ENCODE measurements at regions not wholly inside any gene's neighbourhood (a gene's known extent, or its start where the extent isn't known, plus 50 kb on each side); places are given as distances from the start of the nearest gene placed in this dataset.

- no peak for DNase-seq
Measured at GRCh38 chr5:2135833-2136232, 253.1 kb upstream of the IRX4 start.

- no peak for DNase-seq
Measured at GRCh38 chr5:2135354-2135753, 252.6 kb upstream of the IRX4 start.

GRCh38 chr5:2134543-2135292 lies 252.0 kb upstream of the IRX4 start:
- no peak for DNase-seq

- no peak for DNase-seq
Measured at GRCh38 chr5:2133936-2134335, 251.2 kb upstream of the IRX4 start.

GRCh38 chr5:2133080-2133479 lies 250.4 kb upstream of the IRX4 start:
- no peak for DNase-seq

- no peak for DNase-seq
Measured at GRCh38 chr5:2132497-2132847, 249.7 kb upstream of the IRX4 start.

GRCh38 chr5:2131826-2132496 lies 249.2 kb upstream of the IRX4 start:
- DNase-seq = no peak

- no peak for DNase-seq
Measured at GRCh38 chr5:2131196-2131595, 248.5 kb upstream of the IRX4 start.

GRCh38 chr5:2130361-2130760 lies 247.6 kb upstream of the IRX4 start:
- no peak for DNase-seq

- DNase-seq = no peak
Measured at GRCh38 chr5:2129568-2130272, 247.0 kb upstream of the IRX4 start.

- no peak for DNase-seq
Measured at GRCh38 chr5:2128686-2129355, 246.1 kb upstream of the IRX4 start.

GRCh38 chr5:2126512-2126911 lies 243.8 kb upstream of the IRX4 start:
- no peak for DNase-seq

GRCh38 chr5:2125901-2126265 lies 243.2 kb upstream of the IRX4 start:
- DNase-seq = no peak

- no peak for DNase-seq
Measured at GRCh38 chr5:2125171-2125900, 242.6 kb upstream of the IRX4 start.

GRCh38 chr5:2124434-2125170 lies 241.9 kb upstream of the IRX4 start:
- DNase-seq = no peak

GRCh38 chr5:2123874-2124273 lies 241.1 kb upstream of the IRX4 start:
- DNase-seq = no peak

- no peak for DNase-seq
Measured at GRCh38 chr5:2120361-2120760, 237.6 kb upstream of the IRX4 start.

GRCh38 chr5:2119573-2119972 lies 236.8 kb upstream of the IRX4 start:
- no peak for DNase-seq

- DNase-seq = no peak
Measured at GRCh38 chr5:2113348-2114131, 230.8 kb upstream of the IRX4 start.

GRCh38 chr5:2112173-2113025 lies 229.7 kb upstream of the IRX4 start:
- DNase-seq = no peak

Data from DMS79 (cell line).